ENCODE measurements at regions not wholly inside any gene's neighbourhood (a gene's known extent, or its start where the extent isn't known, plus 50 kb on each side); places are given as distances from the start of the nearest gene placed in this dataset.
"Not testable (repeated sequence)": the region's sequence is repeated elsewhere in the genome, so short reads cannot be mapped to it uniquely, and the experiment has no call there.

DNA sequence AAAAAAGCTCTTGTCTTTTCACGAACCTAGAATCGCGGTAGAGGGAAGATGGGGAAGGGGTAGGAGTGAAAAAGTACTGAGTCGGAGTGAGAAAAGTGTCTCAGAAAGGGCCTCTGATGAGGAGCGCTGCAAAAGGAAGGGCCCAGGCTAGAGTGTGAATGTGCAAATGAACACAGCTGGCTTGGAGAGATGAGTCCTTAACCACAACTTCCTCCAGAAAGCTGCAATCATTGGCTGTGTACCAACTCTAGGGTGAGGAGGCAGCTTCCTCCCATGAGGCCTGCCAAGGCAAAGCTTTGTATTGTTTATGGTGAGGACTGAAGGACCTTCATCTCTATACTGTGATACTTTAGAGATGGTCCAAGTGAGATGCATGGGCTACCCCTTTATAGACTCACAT is 566.9 kb upstream of the ANO5 start:
- DNase-seq = no peak

DNA sequence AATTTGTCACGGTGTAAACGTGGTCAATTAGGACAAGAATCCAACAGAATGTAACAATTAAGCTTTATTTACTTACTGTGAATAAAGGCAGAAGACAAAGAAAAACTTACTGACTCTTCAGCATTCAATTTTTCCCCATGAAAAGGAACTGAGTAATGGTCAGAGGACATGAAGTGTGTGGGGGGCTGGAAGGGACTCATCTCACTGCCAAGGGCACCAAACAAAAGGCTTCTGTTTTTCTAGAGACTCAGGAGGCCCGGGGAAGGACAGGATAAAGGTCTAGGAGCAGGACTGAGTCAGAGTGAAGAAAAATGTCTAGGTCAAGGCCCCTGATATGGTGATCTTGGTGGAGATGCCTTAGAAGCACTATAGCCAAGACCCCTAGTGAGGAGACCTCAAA is 564.2 kb upstream of the ANO5 start:
- DNase-seq = no peak

DNA sequence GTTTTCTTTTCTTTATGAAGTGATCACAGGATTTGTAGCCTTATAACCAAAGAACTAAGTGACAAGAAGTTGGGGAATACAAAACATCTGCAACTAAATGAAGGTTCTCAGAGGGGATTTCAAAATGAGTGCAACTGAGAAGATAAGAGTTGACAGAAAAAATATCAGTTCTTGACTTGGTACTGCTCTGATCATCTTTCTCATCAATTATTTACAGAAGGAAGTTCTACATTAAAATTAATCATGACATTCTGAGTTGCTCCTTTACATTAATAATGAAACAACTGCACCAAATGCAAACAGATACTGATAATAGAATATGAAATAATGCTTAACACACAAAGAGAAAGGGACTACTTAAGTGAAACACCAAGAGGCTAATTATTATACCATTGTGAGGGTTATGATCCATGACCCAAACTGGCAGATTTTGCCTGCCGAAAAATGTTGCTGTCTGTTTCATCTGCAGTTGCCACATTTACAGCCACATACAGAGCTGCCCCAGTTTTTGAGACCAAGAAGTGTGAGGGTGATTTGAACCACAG is 561.9 kb upstream of the ANO5 start:
- no peak for DNase-seq

DNA sequence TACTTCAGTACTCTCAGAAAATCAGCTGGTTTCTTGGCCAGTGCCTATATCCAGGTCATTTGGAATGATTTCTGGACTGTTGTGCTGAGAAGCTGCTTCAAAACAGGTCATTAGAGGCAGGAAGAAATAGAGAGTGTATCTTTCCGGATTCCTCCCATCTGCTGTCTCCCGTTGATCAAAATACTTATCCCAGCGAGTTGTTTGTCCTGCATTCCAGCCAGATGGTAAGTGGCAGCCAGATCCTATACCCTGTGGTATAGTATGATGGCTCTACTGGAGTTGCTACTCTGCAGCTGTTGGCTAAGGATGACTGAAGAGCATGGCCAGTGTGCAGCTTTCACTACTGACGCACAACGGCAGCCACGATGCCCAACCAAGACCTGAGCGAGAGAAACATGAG is 560.9 kb upstream of the ANO5 start:
- DNase-seq = no peak

DNA sequence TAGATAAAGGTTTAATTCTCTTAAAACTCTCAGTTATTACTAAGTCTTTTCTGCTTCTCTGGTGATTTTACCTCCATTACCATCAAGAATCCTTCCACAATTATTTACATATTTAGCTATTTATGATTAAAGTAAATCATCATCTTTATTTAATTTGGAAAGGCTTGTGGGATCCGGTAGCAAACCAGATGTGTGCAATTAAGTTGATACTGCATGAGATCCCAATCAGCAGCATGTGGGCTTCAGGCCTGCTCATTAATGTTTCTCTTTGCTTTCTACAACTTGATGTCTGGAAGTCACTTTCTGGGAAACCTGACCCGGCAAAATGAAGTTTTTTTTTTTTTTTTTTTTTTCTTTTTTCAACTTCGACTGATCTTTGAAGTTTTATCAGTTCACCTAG is 558.4 kb upstream of the ANO5 start:
- no peak for DNase-seq

DNA sequence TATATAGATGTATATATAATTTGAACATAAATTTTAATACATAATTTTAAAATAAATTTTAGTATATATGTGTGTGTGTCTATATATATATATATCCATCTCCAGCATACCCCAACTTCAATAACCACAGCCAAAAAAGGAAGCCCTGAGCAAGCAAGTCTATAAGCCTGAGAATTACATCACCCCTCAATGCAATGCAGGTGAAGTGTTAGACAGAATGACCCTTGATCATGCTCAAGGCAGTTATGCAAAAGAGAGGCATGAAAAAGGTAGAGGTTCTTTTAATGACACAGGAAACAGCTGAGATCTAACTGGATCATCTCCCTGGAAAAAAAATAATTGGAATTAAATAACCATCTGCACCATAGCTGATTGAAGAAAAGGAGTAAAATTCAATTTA is 557.9 kb upstream of the ANO5 start:
- no peak for DNase-seq

DNA sequence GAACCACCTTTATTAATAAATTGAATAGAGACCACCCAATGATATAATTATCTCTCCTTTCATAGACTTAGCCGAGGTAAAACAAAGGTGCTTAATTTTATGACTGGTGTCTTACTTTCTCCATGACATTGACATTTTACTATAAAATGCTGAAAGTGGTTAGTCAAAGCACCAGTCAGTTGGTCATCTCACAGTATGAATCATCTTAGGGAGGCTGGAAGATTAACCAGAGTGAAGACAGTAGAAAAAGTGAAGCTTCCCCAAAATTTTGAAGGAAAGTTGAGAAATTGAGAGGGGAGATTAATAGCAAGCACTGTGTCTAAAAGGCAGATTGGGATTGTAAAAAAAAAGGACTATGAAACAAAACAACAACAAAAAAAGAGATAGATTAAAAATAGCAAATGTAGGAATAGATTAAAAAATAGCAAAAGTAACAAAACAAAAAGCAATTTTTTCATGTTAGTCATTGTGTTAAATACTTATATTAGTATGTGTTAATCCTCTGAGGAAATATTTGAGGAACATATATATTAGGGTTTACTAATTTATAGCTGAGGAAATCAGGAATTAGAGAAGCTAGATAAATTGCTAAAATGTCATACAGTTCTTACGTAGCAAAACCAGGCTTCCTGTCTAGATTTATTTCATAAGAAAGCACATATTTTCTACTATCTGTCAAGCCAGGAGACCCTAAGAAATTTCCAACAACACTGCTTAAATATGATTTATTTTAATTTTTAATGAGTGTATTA is 557.3 kb upstream of the ANO5 start:
- DNase-seq = no peak

DNA sequence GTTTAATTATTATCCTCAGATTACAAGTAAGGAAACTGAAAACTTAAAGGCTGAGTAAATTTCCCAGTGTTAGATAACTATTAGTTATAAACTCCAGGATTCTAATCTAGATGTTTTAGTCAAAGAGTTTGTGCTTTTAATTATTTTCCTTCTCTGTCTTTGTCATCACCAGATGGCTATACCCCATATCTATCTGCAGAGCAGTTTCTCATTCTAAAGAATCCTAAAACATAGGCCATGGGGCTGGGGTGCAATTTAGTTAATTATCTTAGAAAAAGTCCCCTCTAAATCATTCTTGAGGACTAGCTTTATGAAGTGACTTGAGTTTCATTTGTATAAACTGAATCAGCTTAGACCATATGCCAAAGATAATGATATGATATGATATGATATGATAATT is 556.3 kb upstream of the ANO5 start:
- DNase-seq = no peak

DNA sequence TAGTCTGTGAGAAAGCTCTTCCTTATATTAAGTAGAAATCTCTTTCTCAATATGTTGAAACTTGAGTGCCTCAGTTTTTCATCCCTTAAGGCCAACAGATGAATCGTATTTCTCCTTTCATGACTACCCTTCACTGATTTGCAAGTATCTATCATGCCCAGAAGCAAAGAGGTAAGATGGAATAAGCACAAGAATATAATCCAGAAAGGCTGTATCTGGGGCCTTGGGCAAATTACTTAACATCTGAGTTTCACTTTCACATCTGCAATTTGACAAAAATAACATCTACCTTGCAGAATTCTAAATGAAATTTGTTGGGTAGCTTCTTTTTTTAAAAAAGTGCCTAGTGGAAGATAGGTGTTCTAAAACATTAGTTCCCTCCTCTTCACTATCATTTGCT is 552.4 kb upstream of the ANO5 start:
- no peak for DNase-seq

DNA sequence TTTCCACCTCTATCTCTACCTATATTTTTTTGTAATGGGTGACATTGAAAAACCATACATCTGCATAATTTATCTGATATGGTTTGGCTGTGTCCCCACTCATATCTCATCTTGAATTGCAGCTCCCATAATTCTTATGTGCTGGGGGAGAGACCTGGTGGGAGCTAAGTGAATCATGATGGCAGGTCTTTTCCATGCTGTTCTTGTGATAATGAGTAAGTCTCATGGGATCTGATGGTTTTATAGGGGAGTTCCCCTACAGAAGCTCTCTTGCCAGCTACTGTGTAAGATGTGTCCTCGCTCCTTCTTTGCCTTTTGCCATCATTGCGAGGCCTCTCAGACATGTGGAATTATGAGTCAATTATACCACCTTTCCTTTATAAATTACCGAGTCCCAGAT is 551.0 kb upstream of the ANO5 start:
- no peak for DNase-seq

DNA sequence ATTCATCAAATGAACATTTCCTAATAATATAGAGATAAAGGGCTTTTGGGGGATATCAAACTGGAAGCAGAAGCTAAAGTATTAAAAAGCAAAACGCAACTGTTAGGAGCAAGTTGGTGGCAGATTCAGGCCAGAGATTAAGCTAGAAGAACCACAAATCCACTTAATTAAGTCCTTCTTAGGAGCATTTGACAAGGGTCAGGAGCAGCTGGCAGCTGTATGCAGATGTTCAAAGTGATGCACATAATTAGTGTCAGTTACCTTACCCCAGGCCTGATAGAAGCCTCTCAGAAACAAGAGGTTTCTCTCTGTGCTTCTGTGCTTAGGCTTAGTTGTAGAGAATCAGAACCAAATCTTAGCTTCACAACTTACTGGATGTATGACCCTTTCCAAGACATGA is 546.5 kb upstream of the ANO5 start:
- DNase-seq = no peak

DNA sequence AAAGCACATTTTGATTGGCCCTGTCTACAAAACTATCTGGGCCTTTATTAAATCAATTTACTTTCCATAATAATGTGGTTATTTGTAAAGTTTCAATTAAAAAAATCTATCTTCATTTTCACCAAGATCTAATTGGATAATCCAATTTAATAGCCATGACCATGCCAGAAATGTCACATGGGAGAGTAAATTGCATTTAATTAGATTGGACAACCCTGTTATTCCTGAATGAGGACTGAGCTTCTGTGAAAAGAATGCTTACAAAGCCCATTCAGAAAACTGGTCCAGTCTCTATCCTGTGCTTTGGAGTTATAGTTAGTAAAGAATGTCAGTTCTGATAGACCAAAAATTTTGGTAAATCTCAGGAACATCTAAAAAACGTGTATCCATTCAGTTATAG is 541.9 kb upstream of the ANO5 start:
- DNase-seq = no peak

DNA sequence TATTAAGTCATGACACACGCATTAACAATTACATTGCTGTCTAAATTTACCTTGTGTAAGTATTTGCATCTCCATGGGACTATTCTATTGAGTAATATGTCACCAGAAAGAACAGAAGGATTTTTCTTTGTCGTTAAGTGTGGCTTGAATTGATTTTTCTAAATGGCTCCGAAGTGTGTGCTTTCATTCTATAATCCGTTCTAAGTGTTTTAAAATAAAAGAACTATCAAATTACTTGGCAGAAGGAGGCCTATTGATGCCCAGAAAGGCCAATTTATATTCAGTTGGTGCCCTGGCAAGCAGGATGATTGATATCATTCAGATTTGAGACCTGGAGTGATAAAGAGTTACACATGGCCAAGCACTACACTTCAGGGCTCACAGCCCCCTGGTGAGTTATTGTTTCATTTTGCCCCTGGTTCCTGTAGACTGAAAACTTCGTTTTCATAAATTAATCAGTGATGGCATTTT is 538.9 kb upstream of the ANO5 start:
- DNase-seq = no peak

DNA sequence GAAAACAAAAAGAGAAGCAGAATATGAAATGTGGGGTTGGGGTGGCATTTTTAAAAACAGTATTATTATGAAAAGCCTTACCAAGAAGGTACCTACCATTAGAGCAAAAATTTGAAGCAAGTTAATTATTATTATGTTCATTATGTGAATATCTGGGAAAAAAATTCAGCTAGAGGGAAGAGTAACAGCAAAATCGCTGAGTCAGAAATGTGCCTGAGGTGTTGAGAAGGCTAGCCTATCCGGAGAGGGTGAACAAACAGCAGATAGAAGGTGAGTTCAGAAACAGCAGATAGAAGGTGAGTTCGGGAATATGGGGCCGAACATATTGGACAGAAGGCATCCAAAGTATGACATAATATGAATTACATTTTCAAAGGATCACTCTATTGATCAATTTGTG is 536.8 kb upstream of the ANO5 start:
- no peak for DNase-seq

DNA sequence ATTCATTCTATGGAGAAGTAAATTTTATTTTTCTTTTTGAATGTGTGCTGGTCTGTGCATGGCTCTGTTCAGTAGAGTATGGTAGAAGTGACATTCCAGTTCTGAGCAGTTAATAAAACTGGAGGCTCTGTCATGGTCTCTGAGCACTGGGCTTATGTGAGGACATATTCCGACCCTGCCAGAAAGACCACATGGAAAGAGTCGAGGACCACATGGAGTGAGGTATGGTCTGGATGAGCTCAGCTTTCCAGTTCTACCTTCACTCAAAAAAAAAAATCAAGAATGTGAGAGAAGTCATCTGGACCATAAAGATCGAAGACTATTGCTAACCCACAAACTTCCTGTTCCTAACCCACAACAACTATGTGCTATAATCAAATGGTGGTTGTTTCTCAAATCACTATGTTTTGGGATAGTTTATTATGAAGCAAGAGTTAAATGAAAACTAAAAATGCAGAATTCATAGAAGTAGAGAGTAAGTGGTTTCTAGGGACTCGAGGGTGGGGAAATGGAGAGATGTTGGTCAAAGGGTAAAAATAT is 534.2 kb upstream of the ANO5 start:
- no peak for DNase-seq

DNA sequence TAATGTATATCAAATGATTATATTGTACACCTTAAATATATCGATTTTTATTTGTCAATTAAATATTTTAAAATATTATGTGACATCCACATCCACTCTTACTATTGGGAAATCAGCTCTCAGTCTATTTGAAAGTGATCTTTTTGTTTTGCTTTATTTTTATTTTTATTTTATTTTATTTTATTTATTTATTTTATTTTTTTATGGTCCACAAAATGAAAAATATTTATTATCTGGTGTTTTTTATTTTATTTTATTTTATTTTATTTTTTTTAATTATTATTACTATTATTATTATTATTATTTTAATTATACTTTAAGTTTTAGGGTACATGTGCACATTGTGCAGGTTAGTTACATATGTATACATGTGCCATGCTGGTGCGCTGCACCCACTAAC is 533.5 kb upstream of the ANO5 start:
- DNase-seq = not testable (repeated sequence)

DNA sequence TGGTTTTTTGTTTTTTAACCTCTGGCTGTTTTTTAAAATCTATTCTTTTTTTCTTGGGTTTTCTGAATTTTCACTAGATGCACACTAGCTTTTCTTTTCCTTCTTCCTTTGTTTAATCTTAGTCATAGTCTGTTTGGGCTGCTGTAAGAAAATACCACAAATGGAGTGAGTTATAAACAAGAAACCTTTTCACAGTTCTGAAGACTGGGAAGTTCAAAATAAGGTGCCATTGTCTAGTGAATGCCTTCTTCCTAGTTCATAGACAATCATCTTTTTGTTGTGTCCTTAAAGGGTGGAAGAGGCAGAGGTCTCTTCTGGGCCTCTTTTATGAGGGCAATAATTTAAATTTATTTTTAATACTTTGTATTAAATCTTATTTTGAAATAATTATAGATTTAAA is 532.9 kb upstream of the ANO5 start:
- no peak for DNase-seq

DNA sequence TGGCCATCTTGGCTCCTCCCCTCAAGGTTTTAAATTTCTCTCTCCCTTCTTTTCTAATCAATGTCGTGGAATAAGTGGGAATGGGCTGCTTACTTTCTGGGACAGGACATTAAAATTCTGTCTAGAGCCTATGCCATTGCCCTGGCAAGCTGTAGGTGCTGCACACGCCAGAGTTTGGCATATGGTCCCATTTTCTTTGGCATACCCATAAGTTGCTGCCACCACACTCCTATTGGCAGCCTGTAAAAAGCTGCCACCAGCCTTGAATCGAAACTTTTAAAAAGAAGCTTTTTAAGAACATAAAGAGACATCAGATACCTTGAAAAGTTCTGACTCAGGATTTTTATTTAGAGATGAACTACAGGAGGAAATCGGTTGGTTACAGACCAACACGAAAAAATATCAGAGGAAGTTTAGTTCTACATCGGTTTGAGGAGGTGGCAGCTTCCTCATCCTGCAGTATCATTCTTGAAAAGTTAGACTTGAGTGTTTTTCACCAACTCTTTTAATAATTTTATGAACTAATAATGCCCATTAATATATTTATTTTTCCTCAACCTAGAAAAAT is 517.8 kb upstream of the ANO5 start:
- no peak for DNase-seq

DNA sequence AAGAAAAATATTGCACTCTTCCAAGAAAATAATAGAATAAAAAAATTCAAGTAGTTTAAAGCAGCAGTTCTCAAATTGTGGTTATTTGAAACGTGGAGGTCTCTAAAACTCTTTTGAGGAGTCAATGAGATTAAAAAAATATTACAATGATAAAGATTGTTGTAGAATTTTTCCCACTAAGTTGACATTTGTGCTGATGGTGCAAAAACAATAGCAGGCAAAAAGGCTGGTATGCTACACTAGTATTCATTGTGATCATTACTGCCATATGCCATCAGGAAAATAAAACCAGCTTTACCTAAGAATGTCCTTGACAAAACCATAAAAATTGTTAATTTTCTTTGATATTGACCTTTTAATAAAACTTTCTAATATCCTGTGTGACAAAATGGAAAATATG is 505.2 kb upstream of the ANO5 start:
- DNase-seq = no peak

DNA sequence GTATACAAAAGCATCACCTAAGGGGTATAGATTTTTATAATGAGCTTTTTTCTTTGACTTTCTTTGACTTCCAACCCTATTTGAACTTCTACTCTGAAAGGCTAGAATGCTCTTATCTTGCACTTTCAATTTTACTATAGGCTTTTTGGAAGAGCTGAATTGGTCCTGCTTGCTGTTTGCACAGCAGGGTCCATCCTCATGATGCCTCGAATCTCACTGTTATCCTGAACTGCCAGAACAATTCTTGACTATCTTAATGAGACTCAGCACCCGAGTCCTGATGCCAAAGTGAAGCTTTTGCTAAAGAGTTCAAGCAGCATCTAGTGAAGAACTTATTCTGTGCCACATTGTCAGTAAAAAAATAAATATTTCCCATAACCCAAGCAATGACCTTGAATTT is 488.3 kb upstream of the ANO5 start:
- DNase-seq = no peak

DNA sequence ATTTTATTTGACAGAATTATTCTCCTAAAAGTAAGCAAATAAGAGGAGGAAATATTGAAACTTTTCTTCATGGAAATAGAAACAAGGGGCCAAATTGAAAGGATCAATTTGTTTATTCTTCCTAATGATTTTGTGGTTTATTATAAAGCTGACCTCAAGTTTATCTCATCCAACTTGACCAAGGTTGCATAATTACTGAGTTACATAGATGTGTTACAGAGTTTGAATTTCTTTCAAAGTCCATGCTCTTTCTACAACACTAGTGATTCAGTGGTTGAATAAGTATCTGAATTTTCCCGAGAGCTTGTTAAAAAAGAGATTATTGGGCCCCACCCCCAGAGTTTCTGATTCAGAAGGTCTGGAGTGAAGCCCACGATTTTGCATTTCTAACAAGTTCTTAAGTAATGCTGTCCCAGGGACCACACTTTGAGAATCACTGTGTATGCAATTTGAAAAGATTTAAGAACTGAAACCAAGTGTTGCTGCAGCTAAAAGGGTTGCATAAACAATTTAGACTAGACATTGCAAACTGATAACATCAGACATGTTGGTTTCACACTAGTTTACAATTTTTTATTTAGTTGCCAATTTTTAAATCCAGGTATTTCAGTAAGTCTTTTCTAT is 485.7 kb upstream of the ANO5 start:
- no peak for DNase-seq

DNA sequence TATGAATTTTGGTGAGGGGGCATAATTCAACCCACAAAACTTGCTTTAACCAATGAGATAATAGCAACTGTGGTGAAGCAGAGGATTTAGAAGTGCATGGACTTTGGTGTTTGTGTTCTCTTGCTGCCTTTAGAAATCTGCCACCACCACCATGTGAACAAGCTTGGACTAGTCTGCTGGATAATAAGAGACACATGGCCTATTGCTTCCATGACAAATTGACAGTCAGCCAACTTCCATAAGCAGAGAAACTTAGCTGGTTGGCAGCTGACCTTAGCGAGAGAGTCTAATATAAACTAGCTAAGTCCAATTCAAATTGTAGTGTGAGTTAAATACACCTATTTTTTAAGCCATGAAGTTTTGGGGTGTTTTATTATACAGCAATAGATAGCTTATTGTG is 482.1 kb upstream of the ANO5 start:
- no peak for DNase-seq

DNA sequence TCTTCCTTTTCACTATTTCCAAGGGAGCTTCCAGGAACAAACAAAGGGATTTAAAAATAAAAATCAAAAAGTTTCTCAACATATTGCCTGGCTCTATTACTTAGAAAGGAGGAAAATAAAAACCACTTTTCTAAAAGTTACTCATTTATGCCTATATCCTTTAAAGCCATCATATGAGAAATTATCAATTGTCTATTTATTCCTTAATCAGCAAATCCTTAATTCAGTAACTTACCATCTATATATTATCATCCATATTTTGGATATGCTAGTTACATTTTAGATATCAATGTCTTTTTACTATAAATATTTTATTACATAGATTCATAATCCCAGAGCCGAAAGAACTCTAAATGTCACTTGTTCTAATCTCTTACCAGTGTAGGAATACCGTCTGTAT is 481.5 kb upstream of the ANO5 start:
- DNase-seq = no peak

DNA sequence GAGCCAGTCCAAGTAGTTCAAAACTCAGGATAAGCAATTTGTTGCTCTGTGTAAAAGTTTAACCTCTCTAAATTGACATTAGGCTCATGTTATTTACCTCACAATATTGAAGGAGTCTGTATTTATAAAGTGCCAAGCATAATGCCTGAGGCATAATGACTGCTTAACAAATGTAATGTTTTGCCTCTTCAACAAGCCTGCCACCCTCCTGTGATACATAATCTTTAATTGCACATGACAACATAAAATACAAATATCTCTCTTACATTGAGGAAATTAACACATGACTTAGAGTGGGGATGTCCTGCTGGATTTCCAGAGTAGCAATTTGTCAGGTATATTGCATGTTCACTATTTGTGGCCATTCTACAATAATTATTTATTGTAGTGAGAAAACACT is 469.2 kb upstream of the ANO5 start:
- DNase-seq = no peak
